MM.1S (cell line): ENCODE measurements at regions not wholly inside any gene's neighbourhood (a gene's known extent, or its start where the extent isn't known, plus 50 kb on each side); places are given as distances from the start of the nearest gene placed in this dataset.

ENCODE experiments used
- EZH2phosphoT487 ChIP-seq: fragments of 300-600 bp; sonication (generic); IDR thresholded peaks from 2 replicates; pipeline ENCODE4 v1.6.1; 2018; ENCODE audit warnings: antibody characterized with exemption, low read length
- TF ChIP-seq, protein P1 (sequence below): fragments of 300-600 bp; sonication (generic); IDR thresholded peaks from 2 replicates; pipeline ENCODE4 v1.5.1; 2016; ENCODE audit warnings: antibody characterized with exemption, low read length, mixed read lengths

DNA sequence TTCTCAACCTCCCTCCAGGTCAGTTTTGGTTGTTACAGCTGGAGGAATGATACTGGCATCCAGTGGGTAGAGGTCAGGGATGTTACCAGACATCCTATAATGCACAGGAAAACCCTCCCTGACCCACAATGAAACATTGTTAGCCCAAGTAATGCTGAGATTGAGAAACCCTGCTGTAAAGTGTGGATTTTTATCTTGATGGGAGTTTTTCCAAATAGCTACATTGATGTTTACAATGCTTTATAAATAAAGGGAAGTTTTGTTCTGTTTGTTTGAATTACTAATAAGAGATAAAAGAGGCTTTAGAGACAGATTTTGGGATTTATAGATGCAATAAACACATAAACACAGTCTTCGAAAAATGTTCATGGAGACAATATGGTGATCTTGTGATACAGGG is 194.0 kb upstream of the NUDT6 start:
- TF ChIP-seq, protein P1, sequence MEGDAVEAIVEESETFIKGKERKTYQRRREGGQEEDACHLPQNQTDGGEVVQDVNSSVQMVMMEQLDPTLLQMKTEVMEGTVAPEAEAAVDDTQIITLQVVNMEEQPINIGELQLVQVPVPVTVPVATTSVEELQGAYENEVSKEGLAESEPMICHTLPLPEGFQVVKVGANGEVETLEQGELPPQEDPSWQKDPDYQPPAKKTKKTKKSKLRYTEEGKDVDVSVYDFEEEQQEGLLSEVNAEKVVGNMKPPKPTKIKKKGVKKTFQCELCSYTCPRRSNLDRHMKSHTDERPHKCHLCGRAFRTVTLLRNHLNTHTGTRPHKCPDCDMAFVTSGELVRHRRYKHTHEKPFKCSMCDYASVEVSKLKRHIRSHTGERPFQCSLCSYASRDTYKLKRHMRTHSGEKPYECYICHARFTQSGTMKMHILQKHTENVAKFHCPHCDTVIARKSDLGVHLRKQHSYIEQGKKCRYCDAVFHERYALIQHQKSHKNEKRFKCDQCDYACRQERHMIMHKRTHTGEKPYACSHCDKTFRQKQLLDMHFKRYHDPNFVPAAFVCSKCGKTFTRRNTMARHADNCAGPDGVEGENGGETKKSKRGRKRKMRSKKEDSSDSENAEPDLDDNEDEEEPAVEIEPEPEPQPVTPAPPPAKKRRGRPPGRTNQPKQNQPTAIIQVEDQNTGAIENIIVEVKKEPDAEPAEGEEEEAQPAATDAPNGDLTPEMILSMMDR: no peak
- TF ChIP-seq EZH2phosphoT487: no peak
